ENCODE measurements at regions not wholly inside any gene's neighbourhood (a gene's known extent, or its start where the extent isn't known, plus 50 kb on each side); places are given as distances from the start of the nearest gene placed in this dataset.

DNA sequence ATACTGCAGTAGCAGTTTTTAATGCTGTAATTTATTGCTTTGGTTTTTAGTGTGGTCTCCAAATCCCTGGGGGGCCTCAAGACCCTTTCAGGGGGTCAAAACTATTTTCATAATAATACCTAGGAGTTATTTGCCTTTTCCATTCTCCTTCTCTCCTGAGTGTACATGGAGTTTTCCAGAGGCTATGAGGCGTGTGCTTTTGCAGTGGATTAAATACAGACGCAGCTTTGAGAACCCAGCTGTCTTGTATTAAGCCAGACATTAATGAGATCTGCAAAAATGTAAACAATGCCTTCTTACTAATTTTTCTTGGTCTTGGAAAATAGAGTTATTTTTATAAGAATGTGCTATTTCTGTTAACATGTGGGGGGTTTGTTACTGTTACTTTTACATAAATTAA is 68.6 kb downstream of the SLC25A47 start:
- no peaks in the 10 kb centered on the region for H3K27me3 Mint-ChIP-seq
- H3K4me1 Mint-ChIP-seq = peaks cover 10% of the 10 kb centered on the region
- CTCF ChIA-PET = interaction anchor here (0.6 kb wide), 1 partner anchor 178 kb away, joined by 3 read pairs; no protein-coding TSS in a partner anchor
- H3K36me3 Mint-ChIP-seq (ENCODE audit: low read depth) = no peaks in the 10 kb centered on the region
- DNase-seq = no peak
- H3K4me3 Mint-ChIP-seq = no peak overlapping the region
- H3K27ac Mint-ChIP-seq = no peak overlapping the region
- no peaks in the 10 kb centered on the region for H3K9me3 Mint-ChIP-seq
- POLR2A ChIA-PET = no interaction called here

DNA sequence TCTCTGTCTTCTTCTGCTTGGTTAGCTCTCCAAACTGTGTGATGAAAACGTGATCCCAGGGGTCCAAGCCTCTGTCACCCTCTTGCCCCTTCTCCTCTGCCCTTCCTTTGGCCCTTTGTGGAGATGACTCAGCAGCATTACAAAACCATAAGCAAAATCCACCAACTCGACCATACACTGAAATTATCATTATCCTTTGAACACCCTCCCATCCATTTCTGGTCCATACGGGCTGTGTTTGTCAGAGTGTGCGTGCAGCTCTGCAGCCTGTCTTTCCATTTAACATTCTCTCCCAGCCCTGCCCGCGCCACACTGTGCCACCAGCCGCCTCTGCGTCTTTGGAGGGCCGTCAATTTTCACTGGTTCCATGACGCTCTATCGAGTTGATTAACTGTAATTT is 69.2 kb downstream of the SLC25A47 start:
- H3K4me3 Mint-ChIP-seq = no peak overlapping the region
- H3K9me3 Mint-ChIP-seq = no peaks in the 10 kb centered on the region

DNA sequence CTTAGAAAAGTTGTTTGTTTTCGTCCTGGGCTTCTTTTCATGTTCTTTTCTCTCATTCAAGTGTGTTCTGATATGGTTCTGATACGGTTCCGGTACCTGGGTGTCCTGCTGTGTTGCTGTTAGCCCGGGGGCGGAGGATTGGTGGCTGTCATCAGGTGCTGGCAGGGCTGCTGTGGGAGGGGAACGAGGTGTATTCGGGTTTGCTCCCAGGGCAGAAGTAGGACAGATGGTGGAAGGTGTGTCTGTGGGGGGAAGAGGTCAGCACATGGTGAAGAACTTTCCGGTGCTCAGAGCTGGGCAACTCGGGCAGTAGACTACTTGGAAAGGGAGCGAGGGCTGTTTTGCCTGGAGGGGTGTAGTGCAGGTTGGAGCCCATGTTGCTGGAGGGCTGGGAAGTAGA is 70.2 kb downstream of the SLC25A47 start:
- Mint-ChIP-seq H3K9me3 (no peaks in the 10 kb centered on the region), H3K27ac (no peak overlapping the region), H3K36me3 (ENCODE audit: low read depth) (no peaks in the 10 kb centered on the region), H3K4me1 (peaks cover 5% of the 10 kb centered on the region), H3K4me3 (no peak overlapping the region), H3K27me3 (no peaks in the 10 kb centered on the region)
- POLR2A ChIA-PET = no interaction called here
- no peak for DNase-seq
- CTCF ChIA-PET = no interaction called here

More for the DNA sequence above, 69.2 kb downstream of the SLC25A47 start:
- ChIA-PET CTCF (no interaction called here), POLR2A (no interaction called here)
- Mint-ChIP-seq H3K27me3 (no peaks in the 10 kb centered on the region), H3K27ac (no peak overlapping the region), H3K4me1 (peaks cover 10% of the 10 kb centered on the region), H3K36me3 (ENCODE audit: low read depth) (no peaks in the 10 kb centered on the region)
- DNase-seq = no peak

DNA sequence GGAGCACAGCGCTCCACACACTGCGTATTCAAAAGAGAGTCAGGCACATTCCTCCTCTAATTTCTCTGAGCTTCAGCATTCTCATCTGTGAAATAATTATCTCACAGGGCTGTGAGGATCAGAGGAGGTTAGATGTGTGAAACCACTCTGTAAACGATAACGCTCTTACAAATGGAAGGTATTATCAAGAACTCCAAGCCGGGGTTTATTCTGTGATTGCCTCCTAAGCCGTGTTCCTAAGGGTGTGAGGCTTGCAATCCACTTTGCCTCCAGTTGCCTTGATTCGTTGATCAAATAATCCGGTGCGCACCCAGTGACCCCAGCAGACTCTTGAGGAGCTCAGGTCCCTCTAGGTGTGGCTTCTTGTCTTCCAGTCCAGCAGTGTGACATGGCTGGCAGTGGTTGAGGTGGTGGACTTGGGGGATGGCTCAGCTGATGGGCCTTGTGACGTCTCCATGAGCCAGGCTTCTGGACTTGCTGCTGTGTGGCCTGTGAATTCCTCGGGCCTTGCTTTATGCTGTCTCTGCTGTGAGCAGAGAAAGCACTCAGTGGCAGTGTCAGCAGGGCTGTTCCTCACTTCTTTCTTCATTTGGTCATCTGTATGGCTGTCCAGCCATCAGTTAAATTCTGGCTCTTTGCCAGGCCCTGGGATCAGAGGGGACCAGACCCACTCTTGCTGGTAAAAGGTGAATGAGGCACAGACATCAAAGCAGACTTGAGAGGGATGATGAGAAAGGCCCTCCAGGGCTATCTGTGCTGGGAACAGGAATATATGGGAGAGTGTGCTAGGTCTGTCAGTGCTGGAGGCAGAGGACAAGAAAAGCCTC is 71.0 kb downstream of the SLC25A47 start:
- Mint-ChIP-seq H3K27me3 (no peaks in the 10 kb centered on the region), H3K9me3 (no peaks in the 10 kb centered on the region), H3K4me3 (no peak overlapping the region), H3K4me1 (no peaks in the 10 kb centered on the region), H3K36me3 (ENCODE audit: low read depth) (no peaks in the 10 kb centered on the region), H3K27ac (no peak overlapping the region)
- CTCF ChIA-PET = interaction anchor here (0.9 kb wide), 1 partner anchor 9 kb away, joined by 3 read pairs; no protein-coding TSS in a partner anchor
- DNase-seq = no peak
- POLR2A ChIA-PET = no interaction called here

DNA sequence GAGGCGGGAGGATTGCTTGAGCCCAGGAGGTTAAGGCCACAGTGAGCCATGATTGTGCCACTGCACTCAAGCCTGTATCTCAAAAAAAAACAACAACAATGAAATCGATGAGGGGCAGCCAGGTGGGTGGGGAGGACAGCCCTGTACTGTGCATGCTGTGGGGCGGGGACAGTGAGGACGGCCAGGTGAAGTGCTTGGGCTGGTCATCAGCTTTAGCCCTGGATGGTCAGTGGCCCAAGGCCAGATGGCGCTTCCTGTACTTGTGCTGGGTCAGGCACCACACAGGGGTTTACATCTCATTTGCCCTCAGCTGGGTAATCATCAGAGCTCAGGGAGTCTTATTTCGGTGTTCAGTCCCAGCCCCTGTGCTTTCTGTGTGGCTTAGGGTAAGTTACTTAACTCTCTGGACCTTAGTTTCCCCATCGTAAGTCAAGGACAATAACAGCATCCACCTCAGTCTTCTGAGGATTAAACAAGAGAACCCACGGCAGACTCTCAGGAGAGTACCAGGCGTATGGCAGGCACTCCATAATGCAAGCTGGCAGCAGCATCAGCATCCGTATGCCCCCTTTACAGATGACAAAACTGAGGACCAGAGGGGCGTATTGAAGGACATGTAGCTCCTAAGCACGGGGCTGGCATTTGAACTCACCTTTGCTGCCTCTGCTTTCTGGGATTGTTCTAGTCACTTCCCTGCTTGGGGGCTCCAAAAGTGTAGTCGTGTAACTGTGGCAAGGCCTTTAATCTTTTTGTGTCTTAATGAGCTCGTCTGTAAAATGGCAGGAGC is 71.9 kb downstream of the SLC25A47 start:
- Mint-ChIP-seq H3K27ac (no peak overlapping the region), H3K4me1 (no peaks in the 10 kb centered on the region), H3K27me3 (no peaks in the 10 kb centered on the region), H3K36me3 (ENCODE audit: low read depth) (no peaks in the 10 kb centered on the region), H3K4me3 (no peak overlapping the region), H3K9me3 (no peaks in the 10 kb centered on the region)
- POLR2A ChIA-PET = interaction anchor here (0.6 kb wide), 1 partner anchor 92 kb away, joined by 3 read pairs; no protein-coding TSS in a partner anchor
- DNase-seq = no peak
- CTCF ChIA-PET = interaction anchor here (0.7 to 1.3 kb wide), 4 partner anchors 9 to 844 kb away, joined by 3 to 5 read pairs (median 4); a partner anchor contains a TSS

DNA sequence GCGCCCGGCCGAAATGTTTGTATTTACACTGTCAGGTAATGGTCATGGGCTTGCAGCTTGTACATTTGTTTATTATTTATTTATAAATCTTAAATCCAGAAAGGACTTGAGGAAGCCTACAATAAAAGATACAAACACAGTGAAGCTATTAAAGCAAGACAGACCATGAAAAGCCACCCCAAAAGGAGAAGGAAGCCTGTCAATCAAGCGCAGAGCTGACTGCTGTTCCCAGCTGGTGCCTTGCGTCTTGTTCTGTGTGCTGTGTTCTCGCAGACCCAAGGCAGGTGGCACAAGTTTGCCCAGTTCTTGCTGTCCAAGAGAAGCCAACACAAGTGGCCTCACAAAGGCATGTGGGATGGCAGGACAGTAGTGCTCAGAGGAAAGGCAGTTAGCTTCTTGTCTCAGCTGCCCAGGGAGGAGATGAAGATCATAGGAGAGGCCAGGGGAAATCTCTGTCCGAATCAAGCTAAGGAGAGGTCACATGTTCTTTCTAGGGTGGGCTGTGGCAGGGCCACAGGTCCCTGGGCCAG is 73.2 kb downstream of the SLC25A47 start:
- no peak overlapping the region for H3K4me3 Mint-ChIP-seq
- no peaks in the 10 kb centered on the region for H3K9me3 Mint-ChIP-seq
- CTCF ChIA-PET = interaction anchor here (0.8 to 1.3 kb wide), 2 partner anchors 10 to 13 kb away, joined by 3 to 5 read pairs; no protein-coding TSS in a partner anchor
- H3K36me3 Mint-ChIP-seq (ENCODE audit: low read depth) = no peaks in the 10 kb centered on the region
- H3K27me3 Mint-ChIP-seq = no peaks in the 10 kb centered on the region
- DNase-seq = no peak
- POLR2A ChIA-PET = no interaction called here
- no peak overlapping the region for H3K27ac Mint-ChIP-seq
- no peaks in the 10 kb centered on the region for H3K4me1 Mint-ChIP-seq

DNA sequence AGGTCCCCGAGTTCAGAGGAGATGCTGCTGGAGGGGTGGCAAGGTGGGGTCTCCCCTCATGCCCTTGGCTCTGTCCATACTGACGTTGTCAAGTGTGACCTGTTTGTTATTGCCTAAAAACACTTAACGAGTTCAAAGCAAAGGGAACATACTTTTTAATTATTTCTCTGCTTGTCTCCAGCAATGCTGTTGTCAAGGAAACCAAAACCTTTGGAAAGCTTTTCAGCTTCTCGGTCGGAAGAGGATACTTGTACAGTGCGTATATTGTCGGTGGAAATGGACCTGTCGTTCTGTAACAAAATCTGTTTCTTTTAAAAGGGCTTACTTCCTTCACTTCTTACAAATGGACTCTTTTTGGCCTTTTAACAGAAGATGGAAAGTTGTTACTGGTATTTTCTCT is 73.9 kb downstream of the SLC25A47 start:
- Mint-ChIP-seq H3K9me3 (no peaks in the 10 kb centered on the region), H3K36me3 (ENCODE audit: low read depth) (no peaks in the 10 kb centered on the region), H3K4me3 (no peak overlapping the region), H3K27ac (no peak overlapping the region), H3K27me3 (no peaks in the 10 kb centered on the region), H3K4me1 (no peaks in the 10 kb centered on the region)
- ChIA-PET CTCF (no interaction called here), POLR2A (no interaction called here)
- no peak for DNase-seq

DNA sequence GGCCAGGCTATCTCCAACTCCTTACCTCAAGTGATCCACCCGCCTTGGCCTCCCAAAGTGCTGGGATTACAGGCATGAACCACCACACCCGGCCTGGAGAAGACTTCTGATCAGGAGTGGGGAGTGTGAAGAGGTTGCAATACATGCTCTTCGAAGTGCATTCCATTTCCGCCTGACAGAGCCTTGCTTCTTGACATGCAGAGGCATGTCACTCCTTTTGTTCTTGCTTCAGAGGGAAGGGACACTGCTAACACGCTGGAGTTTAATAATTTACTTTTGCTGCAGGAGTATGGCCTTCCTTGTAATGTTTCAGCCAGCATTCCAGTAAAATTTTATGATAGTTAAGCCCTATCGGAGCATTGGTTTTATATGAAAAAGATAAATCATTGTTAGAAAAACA is 74.9 kb downstream of the SLC25A47 start:
- H3K9me3 Mint-ChIP-seq = no peaks in the 10 kb centered on the region
- CTCF ChIA-PET = no interaction called here

DNA sequence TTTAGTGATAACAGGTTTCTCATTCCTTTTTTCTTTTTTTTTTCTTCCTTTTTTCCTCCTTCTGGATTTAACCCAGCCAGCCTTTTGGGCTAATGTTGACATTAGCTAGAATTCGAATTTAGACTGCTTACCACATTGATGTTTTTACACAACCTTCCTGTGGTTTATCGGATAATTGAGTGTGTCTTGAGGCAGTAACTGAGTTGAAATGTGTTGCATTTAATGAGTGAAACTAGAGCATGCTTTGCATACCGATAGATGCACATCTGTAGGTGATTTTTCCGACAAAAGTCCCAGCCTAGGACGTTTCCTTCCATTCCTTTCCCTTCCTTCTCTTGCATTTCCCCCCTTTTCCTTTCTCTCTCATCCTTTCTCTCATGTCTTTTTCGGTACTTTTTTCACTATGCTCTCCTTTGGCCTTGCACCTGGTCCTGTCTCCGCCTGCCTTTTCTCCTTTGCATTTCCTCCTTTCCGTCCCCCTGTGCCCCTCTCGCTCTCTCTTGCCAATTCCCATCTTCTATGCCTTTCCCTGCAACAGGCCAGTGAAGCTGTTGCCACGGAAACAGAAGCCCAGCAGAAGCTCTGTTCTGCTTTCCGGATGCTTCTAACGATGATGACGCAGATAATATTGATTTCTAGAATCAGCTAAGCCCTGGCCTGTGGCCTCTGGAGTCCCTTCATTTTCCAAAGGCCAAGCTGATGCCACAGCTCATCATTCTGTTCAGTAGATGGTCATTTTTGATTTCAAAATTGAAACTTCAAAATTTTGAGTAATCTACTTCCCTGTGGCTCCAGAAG is 76.1 kb downstream of the SLC25A47 start:
- H3K27me3 Mint-ChIP-seq = no peaks in the 10 kb centered on the region
- H3K9me3 Mint-ChIP-seq = no peaks in the 10 kb centered on the region
- ChIA-PET CTCF (interaction anchor here (1.0 to 1.2 kb wide), 2 partner anchors 16 to 62 kb away, joined by 3 read pairs; no protein-coding TSS in a partner anchor), POLR2A (interaction anchor here (0.6 kb wide), 1 partner anchor 18 kb away, joined by 5 read pairs; no protein-coding TSS in a partner anchor)
- DNase-seq = no peak
- H3K4me1 Mint-ChIP-seq = peaks cover 3% of the 10 kb centered on the region
- no peak overlapping the region for H3K27ac Mint-ChIP-seq
- no peak overlapping the region for H3K4me3 Mint-ChIP-seq
- H3K36me3 Mint-ChIP-seq (ENCODE audit: low read depth) = no peaks in the 10 kb centered on the region

More for the DNA sequence above, 74.9 kb downstream of the SLC25A47 start:
- Mint-ChIP-seq H3K4me3 (no peak overlapping the region), H3K27ac (no peak overlapping the region), H3K27me3 (no peaks in the 10 kb centered on the region), H3K36me3 (ENCODE audit: low read depth) (no peaks in the 10 kb centered on the region), H3K4me1 (no peaks in the 10 kb centered on the region)
- no peak for DNase-seq
- POLR2A ChIA-PET = no interaction called here

DNA sequence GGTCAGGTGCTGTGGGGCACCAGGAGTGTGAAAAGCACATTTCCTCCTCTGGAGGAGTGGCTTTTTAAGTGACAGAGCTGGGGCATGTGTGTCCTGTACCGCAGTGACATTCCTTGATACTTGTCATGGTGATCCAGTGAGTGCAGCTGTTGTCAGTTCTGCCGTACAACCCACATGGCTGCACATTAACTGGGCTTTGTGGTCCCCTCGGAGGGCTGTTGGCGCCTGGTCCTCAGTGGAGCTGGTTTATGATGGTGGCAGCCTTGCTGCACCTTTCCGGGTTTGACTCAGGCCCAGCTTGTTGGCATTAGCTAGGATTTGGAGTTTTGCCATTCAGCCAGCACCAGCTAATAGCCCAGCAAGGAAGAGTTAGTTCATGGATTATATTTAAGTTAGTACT is 77.0 kb downstream of the SLC25A47 start:
- ChIA-PET POLR2A (no interaction called here), CTCF (interaction anchor here (1.0 to 1.2 kb wide), 2 partner anchors 17 to 63 kb away, joined by 3 read pairs; no protein-coding TSS in a partner anchor)
- Mint-ChIP-seq H3K4me1 (peaks cover 9% of the 10 kb centered on the region), H3K36me3 (ENCODE audit: low read depth) (no peaks in the 10 kb centered on the region), H3K27ac (no peak overlapping the region), H3K4me3 (no peak overlapping the region), H3K9me3 (no peaks in the 10 kb centered on the region), H3K27me3 (no peaks in the 10 kb centered on the region)
- no peak for DNase-seq

DNA sequence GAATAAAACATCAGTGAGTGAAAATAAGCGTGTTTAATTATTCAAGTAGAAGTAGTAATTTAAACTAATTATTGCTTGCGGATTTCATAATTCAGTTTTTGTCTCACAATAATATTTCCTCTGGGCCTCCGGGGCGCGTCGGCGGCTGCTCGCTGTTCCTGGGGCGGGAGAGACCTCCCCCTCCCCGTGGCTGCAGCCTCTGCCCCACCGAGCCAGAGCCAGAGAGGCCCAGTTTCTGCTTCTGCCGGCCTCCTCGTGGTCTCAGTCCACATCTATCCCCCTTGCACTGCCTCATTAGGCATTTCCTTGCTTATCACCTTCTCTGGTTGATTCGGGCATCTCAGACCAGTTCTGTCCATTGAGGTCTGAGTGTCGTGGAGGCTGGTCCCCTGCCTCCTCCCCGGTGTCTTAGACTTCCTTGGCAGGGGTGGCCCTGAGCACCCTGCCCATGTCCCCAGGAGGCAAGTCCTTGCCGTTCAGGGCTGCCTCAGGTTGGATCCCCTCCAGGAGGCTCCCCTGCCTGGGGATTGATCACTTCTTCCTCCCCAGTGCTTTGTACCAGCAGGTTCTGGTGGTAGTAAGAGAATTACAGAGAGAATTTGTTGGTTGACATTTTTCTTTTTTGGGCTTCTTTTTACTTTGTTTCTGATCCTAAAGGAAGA is 78.0 kb downstream of the SLC25A47 start:
- no peaks in the 10 kb centered on the region for H3K27me3 Mint-ChIP-seq
- no peak for DNase-seq
- H3K36me3 Mint-ChIP-seq (ENCODE audit: low read depth) = peaks cover 3% of the 10 kb centered on the region
- CTCF ChIA-PET = no interaction called here
- H3K4me1 Mint-ChIP-seq = peaks cover 16% of the 10 kb centered on the region
- H3K4me3 Mint-ChIP-seq = no peak overlapping the region
- POLR2A ChIA-PET = no interaction called here
- H3K27ac Mint-ChIP-seq = no peak overlapping the region
- no peaks in the 10 kb centered on the region for H3K9me3 Mint-ChIP-seq

DNA sequence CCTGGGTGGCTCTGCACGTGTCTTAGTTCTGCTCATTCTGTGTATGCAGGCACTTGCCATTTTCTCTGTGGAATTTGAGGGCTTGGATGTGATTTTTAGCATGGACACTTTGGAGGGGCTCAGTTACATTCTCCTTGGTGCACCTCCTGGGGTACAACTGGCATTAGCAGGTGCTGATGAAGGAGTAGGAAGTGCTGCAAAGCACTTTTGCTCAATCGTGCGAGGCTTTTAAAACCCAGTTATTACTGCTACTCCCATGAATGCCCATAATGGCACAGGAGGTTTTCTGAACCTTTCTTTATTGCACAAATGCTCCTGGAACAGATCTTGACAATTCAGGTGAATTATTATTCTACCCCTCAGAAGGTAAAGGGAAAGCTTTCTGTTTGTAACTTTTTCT is 78.7 kb downstream of the SLC25A47 start:
- CTCF ChIA-PET = interaction anchor here (0.8 to 1.1 kb wide), 2 partner anchors 11 to 24 kb away, joined by 3 read pairs; no protein-coding TSS in a partner anchor
- Mint-ChIP-seq H3K4me1 (peaks cover 23% of the 10 kb centered on the region), H3K27me3 (no peaks in the 10 kb centered on the region), H3K27ac (no peak overlapping the region), H3K36me3 (ENCODE audit: low read depth) (peaks cover 3% of the 10 kb centered on the region), H3K4me3 (no peak overlapping the region), H3K9me3 (no peaks in the 10 kb centered on the region)
- POLR2A ChIA-PET = no interaction called here
- DNase-seq = no peak
